ENCODE measurements at regions not wholly inside any gene's neighbourhood (a gene's known extent, or its start where the extent isn't known, plus 50 kb on each side); places are given as distances from the start of the nearest gene placed in this dataset.

- TF ChIP-seq CTCF (IDR thresholded peaks at IDR 0.05) (no peak), POLR2A (IDR thresholded peaks at IDR 0.05) (no peak)
These were observed 181.7 kb upstream of the GDF10 start for GRCh38 chr10:47118326-47118725.
